ENCODE measurements at regions not wholly inside any gene's neighbourhood (a gene's known extent, or its start where the extent isn't known, plus 50 kb on each side); places are given as distances from the start of the nearest gene placed in this dataset.

- Histone ChIP-seq H3K27me3 (no peaks in the 10 kb centered on the region), H3K4me1 (no peaks in the 10 kb centered on the region), H3K36me3 (no peaks in the 10 kb centered on the region), H3K4me3 (replicated peaks in 1 of 3) (no peak overlapping the region), H3K27ac (no peak overlapping the region), H3K9me3 (no peaks in the 10 kb centered on the region)
- TF ChIP-seq POLR2A (IDR thresholded peaks at IDR 0.05) (no peak), CTCF (IDR thresholded peaks at IDR 0.05) (no peak)
- intact Hi-C loops (cut with DNase I) = no loop called here
- no peak for DNase-seq
These were observed 181.0 kb downstream of the CHRDL1 start for GRCh38 chrX:110614596-110614995.
